ENCODE measurements at regions not wholly inside any gene's neighbourhood (a gene's known extent, or its start where the extent isn't known, plus 50 kb on each side); places are given as distances from the start of the nearest gene placed in this dataset.
"Not testable (repeated sequence)": the region's sequence is repeated elsewhere in the genome, so short reads cannot be mapped to it uniquely, and the experiment has no call there.

DNA sequence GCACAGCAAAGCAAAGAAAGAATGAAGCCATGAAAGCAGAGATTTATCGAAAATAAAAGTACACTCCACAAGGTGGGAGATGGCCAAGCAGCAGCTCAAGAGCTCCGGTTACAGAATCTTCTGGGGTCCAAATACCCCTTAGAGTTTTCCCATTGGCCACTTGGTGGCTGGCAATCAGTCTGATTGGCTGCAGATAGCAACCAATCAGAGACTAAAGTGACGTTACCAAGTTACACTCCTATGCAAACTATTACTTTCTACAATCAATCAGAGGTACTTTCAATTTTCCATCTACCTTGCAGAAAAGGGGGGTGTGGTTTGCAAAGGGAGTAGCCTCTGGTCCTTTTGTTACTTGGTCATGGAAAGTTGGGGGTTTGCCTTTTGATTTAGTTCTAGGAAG lies 58.0 kb upstream of the AUTS2 start:
- in situ Hi-C loops (cut with HindIII; ENCODE audit: low sequenced_read_pairs) = no loop called here

- in situ Hi-C loops (cut with HindIII; ENCODE audit: low sequenced_read_pairs) = not testable (repeated sequence)
Measured at GRCh38 chr7:69541779-69542432, 56.4 kb upstream of the AUTS2 start.

- in situ Hi-C loops (cut with HindIII; ENCODE audit: low sequenced_read_pairs) = no loop called here
Measured at GRCh38 chr7:69545175-69545574, 53.1 kb upstream of the AUTS2 start.

Data from DLD1 (cell line).